ENCODE measurements at regions not wholly inside any gene's neighbourhood (a gene's known extent, or its start where the extent isn't known, plus 50 kb on each side); places are given as distances from the start of the nearest gene placed in this dataset.

GRCh38 chr2:204239411-204240165 is 303.0 kb downstream of the ICOS start:
- ChIA-PET RAD21 (ENCODE audit: low non-redundant PET in 1 of 2, low total read pairs in 2 of 2, uncharacterized antibody in 2 of 2, unreplicated experiment in 2 of 2) (no interaction called here), CTCF (interaction anchor here (1.0 kb wide), 2 partner anchors 20 to 62 kb away, joined by 4 read pairs; no protein-coding TSS in a partner anchor), POLR2A (no interaction called here)
- H3K27ac ChIP-seq (ENCODE audit: low read depth, low read length): no peak overlapping the region
- no peak for ATAC-seq
- H3K4me1 ChIP-seq (ENCODE audit: control insufficient read depth in 1 of 2, insufficient read depth in 2 of 2, low read length in 2 of 2): no peaks in the 10 kb centered on the region
- no peaks in the 10 kb centered on the region for H3K36me3 ChIP-seq (ENCODE audit: control insufficient read depth in 1 of 2, insufficient read depth in 2 of 2, low read length in 2 of 2)
- no peak overlapping the region for H3K4me3 ChIP-seq (replicated peaks in 1 of 2; ENCODE audit: low read depth in 1 of 2, low read length in 2 of 2)
- intact Hi-C loops (cut with micrococcal nuclease): no loop called here
- no peak overlapping the region for H2AFZ ChIP-seq (ENCODE audit: low read depth, low read length, poor library complexity, severe bottlenecking)
- TF ChIP-seq ATF3 (IDR thresholded peaks at IDR 0.05) (no peak), RAD21 (IDR thresholded peaks at IDR 0.05; ENCODE audit: low read depth) (no peak), EGR1 (IDR thresholded peaks at IDR 0.05; ENCODE audit: low read depth) (no peak), EZH2phosphoT487 (IDR thresholded peaks at IDR 0.05; ENCODE audit: borderline replicate concordance) (no peak), CBX3 (IDR thresholded peaks at IDR 0.05; ENCODE audit: low read depth) (no peak), MAX (IDR thresholded peaks at IDR 0.05) (no peak), ELF1 (IDR thresholded peaks at IDR 0.05; ENCODE audit: borderline replicate concordance, low read depth) (no peak), ZFX (IDR thresholded peaks at IDR 0.05) (no peak), ZBTB33 (IDR thresholded peaks at IDR 0.05; ENCODE audit: extremely low read depth, insufficient replicate concordance, low read length) (no peak), SP1 (IDR thresholded peaks at IDR 0.05; ENCODE audit: low read depth) (no peak), YY1 (IDR thresholded peaks at IDR 0.05; ENCODE audit: extremely low read depth, insufficient replicate concordance, low read depth, low read length) (no peak), FOSL1 (IDR thresholded peaks at IDR 0.05; ENCODE audit: low read depth) (no peak)
- TF ChIP-seq, protein P1, sequence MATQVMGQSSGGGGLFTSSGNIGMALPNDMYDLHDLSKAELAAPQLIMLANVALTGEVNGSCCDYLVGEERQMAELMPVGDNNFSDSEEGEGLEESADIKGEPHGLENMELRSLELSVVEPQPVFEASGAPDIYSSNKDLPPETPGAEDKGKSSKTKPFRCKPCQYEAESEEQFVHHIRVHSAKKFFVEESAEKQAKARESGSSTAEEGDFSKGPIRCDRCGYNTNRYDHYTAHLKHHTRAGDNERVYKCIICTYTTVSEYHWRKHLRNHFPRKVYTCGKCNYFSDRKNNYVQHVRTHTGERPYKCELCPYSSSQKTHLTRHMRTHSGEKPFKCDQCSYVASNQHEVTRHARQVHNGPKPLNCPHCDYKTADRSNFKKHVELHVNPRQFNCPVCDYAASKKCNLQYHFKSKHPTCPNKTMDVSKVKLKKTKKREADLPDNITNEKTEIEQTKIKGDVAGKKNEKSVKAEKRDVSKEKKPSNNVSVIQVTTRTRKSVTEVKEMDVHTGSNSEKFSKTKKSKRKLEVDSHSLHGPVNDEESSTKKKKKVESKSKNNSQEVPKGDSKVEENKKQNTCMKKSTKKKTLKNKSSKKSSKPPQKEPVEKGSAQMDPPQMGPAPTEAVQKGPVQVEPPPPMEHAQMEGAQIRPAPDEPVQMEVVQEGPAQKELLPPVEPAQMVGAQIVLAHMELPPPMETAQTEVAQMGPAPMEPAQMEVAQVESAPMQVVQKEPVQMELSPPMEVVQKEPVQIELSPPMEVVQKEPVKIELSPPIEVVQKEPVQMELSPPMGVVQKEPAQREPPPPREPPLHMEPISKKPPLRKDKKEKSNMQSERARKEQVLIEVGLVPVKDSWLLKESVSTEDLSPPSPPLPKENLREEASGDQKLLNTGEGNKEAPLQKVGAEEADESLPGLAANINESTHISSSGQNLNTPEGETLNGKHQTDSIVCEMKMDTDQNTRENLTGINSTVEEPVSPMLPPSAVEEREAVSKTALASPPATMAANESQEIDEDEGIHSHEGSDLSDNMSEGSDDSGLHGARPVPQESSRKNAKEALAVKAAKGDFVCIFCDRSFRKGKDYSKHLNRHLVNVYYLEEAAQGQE (IDR thresholded peaks at IDR 0.05; ENCODE audit: low read depth): no peak
- H3K9me3 ChIP-seq (ENCODE audit: control insufficient read depth in 1 of 2, insufficient read depth in 1 of 2, low read depth in 1 of 2, low read length in 2 of 2): no peaks in the 10 kb centered on the region
- H3K27me3 ChIP-seq (ENCODE audit: insufficient read depth, low read length): no peaks in the 10 kb centered on the region
- H3K9me2 ChIP-seq (ENCODE audit: insufficient read depth): peaks cover 3% of the 10 kb centered on the region; the same call in 1 of the 2 replicates
- no peak overlapping the region for H3K9ac ChIP-seq (ENCODE audit: low read length)
- no peaks in the 10 kb centered on the region for H4K20me1 ChIP-seq (ENCODE audit: insufficient read depth)
- no peaks in the 10 kb centered on the region for H3K79me2 ChIP-seq (ENCODE audit: insufficient read depth, low read length)
- no peak for DNase-seq (ENCODE audit: low read depth, low spot score)
- no TSS peak for BruUV-seq (replicated peaks)
- H3K4me2 ChIP-seq (ENCODE audit: low read length): no peak overlapping the region
